ENCODE measurements at regions not wholly inside any gene's neighbourhood (a gene's known extent, or its start where the extent isn't known, plus 50 kb on each side); places are given as distances from the start of the nearest gene placed in this dataset.

GRCh38 chr3:40756500-40756899, 231.7 kb downstream of the ZNF621 start:
- no peaks in the 10 kb centered on the region for H3K9me1 ChIP-seq (ENCODE audit: control insufficient read depth, insufficient read depth, low read length)
- BruUV-seq (replicated peaks) = no TSS peak
- ATAC-seq (no peak), FAIRE-seq (no peak), DNase-seq (ENCODE audit: extremely low read depth in 1 of 4, low spot score in 3 of 4) (no peak)
- intact Hi-C loops (cut with micrococcal nuclease) = no loop called here
- no peaks in the 10 kb centered on the region for H3K36me3 ChIP-seq (ENCODE audit: control insufficient read depth, insufficient read depth, low read length)
- no peak overlapping the region for H3K27ac ChIP-seq (ENCODE audit: extremely low read depth, low read depth, low read length)
- ChIA-PET CTCF (ENCODE audit: low intra/inter-chr PET ratio) (no interaction called here), POLR2A (interaction anchor here (1.6 kb wide), 1 partner anchor 27 kb away, joined by 3 read pairs; no protein-coding TSS in a partner anchor)
- H3K4me3 ChIP-seq = no peak overlapping the region
- no peaks in the 10 kb centered on the region for H3K4me1 ChIP-seq (replicated peaks in 1 of 2; ENCODE audit: control insufficient read depth in 2 of 2, insufficient read depth in 2 of 2, low read length in 2 of 2)
- WGBS (ENCODE audit: insufficient coverage, low coverage, missing lambda C conversion rate) = 0% methylated on average over 1 of the region's 1 CpG
- H3K4me2 ChIP-seq (ENCODE audit: insufficient read depth, low read length) = no peak overlapping the region
- H2AFZ ChIP-seq (ENCODE audit: low read depth, low read length) = no peak overlapping the region
- TF ChIP-seq TCF7 (IDR thresholded peaks at IDR 0.05; ENCODE audit: borderline replicate concordance) (no peak), ZNF668 (CRISPR knock-in tag; IDR thresholded peaks at IDR 0.05) (no peak), ZNF316 (IDR thresholded peaks at IDR 0.05) (peak; percentile 38), TAF9B (IDR thresholded peaks at IDR 0.05; ENCODE audit: partially characterized antibody) (no peak), BDP1 (IDR thresholded peaks at IDR 0.05; ENCODE audit: insufficient read depth, insufficient read length) (no peak), ESRRB (CRISPR knock-in tag; IDR thresholded peaks at IDR 0.05; ENCODE audit: borderline replicate concordance) (no peak)
- TF ChIP-seq, protein P1, sequence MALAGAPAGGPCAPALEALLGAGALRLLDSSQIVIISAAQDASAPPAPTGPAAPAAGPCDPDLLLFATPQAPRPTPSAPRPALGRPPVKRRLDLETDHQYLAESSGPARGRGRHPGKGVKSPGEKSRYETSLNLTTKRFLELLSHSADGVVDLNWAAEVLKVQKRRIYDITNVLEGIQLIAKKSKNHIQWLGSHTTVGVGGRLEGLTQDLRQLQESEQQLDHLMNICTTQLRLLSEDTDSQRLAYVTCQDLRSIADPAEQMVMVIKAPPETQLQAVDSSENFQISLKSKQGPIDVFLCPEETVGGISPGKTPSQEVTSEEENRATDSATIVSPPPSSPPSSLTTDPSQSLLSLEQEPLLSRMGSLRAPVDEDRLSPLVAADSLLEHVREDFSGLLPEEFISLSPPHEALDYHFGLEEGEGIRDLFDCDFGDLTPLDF (CRISPR knock-in tag; IDR thresholded peaks at IDR 0.05) = no peak
- TF ChIP-seq, protein P2, sequence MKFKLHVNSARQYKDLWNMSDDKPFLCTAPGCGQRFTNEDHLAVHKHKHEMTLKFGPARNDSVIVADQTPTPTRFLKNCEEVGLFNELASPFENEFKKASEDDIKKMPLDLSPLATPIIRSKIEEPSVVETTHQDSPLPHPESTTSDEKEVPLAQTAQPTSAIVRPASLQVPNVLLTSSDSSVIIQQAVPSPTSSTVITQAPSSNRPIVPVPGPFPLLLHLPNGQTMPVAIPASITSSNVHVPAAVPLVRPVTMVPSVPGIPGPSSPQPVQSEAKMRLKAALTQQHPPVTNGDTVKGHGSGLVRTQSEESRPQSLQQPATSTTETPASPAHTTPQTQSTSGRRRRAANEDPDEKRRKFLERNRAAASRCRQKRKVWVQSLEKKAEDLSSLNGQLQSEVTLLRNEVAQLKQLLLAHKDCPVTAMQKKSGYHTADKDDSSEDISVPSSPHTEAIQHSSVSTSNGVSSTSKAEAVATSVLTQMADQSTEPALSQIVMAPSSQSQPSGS (CRISPR knock-in tag; IDR thresholded peaks at IDR 0.05) = no peak
- no peaks in the 10 kb centered on the region for H4K20me1 ChIP-seq (replicated peaks; ENCODE audit: control insufficient read depth, insufficient read depth, low read length)
- H3K79me2 ChIP-seq (ENCODE audit: control insufficient read depth, insufficient read depth, low read length) = no peaks in the 10 kb centered on the region
- in situ Hi-C loops (cut with MboI) = no loop called here
- no peaks in the 10 kb centered on the region for H3K9me3 ChIP-seq (replicated peaks; ENCODE audit: control insufficient read depth, insufficient read depth, low read depth, low read length)
- no peak overlapping the region for H3K9ac ChIP-seq (ENCODE audit: insufficient read depth in 1 of 2, low read depth in 2 of 2, low read length in 2 of 2)
- H3K27me3 ChIP-seq (ENCODE audit: control insufficient read depth in 2 of 2, insufficient read depth in 2 of 2, low read length in 2 of 2) = peaks cover 0 to 7% of the 10 kb centered on the region in 2 experiments; a peak in 1 of 5 replicates
